ENCODE measurements at regions not wholly inside any gene's neighbourhood (a gene's known extent, or its start where the extent isn't known, plus 50 kb on each side); places are given as distances from the start of the nearest gene placed in this dataset.
"Not testable (repeated sequence)": the region's sequence is repeated elsewhere in the genome, so short reads cannot be mapped to it uniquely, and the experiment has no call there.

DNA sequence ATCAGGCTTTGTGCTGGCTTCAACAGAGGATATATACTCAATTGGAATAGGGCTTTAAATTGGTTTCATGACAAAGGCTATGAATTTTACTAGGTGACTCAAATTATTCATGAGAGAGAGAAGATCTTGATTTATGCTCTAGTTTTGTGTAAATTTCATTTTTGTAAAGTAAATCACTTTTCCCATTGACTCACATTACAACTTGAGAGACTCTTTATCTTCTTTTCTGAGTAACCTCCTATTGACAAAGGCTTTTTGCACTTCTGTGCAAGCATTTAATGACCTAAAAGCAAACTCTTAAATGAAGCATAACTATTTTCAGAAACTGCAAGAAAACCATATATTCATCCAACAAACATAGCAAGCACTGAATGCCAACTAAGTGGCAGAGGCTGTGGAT lies 98.5 kb upstream of the RHOBTB1 start:
- ATAC-seq = no peak
- peaks cover 0 to 4% of the 10 kb centered on the region in 2 donors for H3K9me3 ChIP-seq
- intact Hi-C loops (cut with DNase I) = no loop called here
- no peaks in the 10 kb centered on the region for H3K27me3 ChIP-seq
- no peaks in the 10 kb centered on the region for H3K4me1 ChIP-seq
- no peak overlapping the region for H3K4me3 ChIP-seq
- H3K36me3 ChIP-seq = no peaks in the 10 kb centered on the region
- TF ChIP-seq, protein P1, sequence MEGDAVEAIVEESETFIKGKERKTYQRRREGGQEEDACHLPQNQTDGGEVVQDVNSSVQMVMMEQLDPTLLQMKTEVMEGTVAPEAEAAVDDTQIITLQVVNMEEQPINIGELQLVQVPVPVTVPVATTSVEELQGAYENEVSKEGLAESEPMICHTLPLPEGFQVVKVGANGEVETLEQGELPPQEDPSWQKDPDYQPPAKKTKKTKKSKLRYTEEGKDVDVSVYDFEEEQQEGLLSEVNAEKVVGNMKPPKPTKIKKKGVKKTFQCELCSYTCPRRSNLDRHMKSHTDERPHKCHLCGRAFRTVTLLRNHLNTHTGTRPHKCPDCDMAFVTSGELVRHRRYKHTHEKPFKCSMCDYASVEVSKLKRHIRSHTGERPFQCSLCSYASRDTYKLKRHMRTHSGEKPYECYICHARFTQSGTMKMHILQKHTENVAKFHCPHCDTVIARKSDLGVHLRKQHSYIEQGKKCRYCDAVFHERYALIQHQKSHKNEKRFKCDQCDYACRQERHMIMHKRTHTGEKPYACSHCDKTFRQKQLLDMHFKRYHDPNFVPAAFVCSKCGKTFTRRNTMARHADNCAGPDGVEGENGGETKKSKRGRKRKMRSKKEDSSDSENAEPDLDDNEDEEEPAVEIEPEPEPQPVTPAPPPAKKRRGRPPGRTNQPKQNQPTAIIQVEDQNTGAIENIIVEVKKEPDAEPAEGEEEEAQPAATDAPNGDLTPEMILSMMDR (IDR thresholded peaks at IDR 0.05) = no peak
- no peak overlapping the region for H3K27ac ChIP-seq
- DNase-seq = no peak

GRCh38 chr10:61040399-61041016 lies 96.5 kb upstream of the RHOBTB1 start:
- TF ChIP-seq, protein P1 (IDR thresholded peaks at IDR 0.05) = no peak
- H3K4me1 ChIP-seq = no peaks in the 10 kb centered on the region
- no peak overlapping the region for H3K4me3 ChIP-seq
- ATAC-seq = no peak
- H3K9me3 ChIP-seq = peaks cover 0 to 4% of the 10 kb centered on the region in 2 donors
- DNase-seq = peak in 1 of 4 donors; percentile 72
- intact Hi-C loops (cut with DNase I) = no loop called here
- no peaks in the 10 kb centered on the region for H3K27me3 ChIP-seq
- no peak overlapping the region for H3K27ac ChIP-seq
- no peaks in the 10 kb centered on the region for H3K36me3 ChIP-seq

- no peak overlapping the region for H3K27ac ChIP-seq
- H3K9me3 ChIP-seq = peaks cover 0 to 4% of the 10 kb centered on the region in 2 donors
- TF ChIP-seq, protein P1 (IDR thresholded peaks at IDR 0.05) = no peak
- intact Hi-C loops (cut with DNase I) = no loop called here
- H3K4me3 ChIP-seq = no peak overlapping the region
- no peaks in the 10 kb centered on the region for H3K4me1 ChIP-seq
- DNase-seq (no peak), ATAC-seq (no peak)
- H3K27me3 ChIP-seq = no peaks in the 10 kb centered on the region
- no peaks in the 10 kb centered on the region for H3K36me3 ChIP-seq
These were observed 95.9 kb upstream of the RHOBTB1 start for GRCh38 chr10:61039868-61040267.

DNA sequence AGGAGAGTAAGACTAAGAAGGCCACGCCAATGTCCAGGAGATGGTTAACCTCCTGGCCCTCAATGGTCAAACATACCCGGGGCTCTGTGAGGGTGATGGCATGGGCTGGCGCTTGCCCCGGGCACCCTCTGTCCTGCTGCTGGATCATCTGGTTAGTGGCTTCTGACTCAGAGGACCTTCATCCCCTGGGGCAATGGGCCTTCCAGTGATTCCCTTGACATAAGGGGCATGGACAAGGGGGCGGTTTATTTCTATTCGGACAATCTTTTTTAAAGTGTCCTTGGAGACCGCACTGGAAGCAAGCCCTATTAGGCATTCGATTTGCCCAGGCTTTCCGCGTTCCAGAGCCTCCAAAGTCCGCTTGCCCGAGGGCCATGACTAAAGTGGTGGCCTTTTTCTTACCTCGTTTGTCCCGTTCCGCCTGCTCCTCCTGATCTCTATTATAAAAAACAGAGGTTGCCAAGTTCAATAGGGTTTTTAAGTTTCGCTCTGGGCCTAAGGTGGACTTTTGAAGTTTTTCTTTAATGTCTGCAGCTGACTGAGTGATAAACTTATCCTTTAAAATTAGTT lies 93.4 kb upstream of the RHOBTB1 start:
- H3K4me1 ChIP-seq; H3K27ac ChIP-seq; H3K27me3 ChIP-seq; DNase-seq; H3K36me3 ChIP-seq; H3K9me3 ChIP-seq; intact Hi-C loops (cut with DNase I); H3K4me3 ChIP-seq; ATAC-seq: not testable (repeated sequence)

DNA sequence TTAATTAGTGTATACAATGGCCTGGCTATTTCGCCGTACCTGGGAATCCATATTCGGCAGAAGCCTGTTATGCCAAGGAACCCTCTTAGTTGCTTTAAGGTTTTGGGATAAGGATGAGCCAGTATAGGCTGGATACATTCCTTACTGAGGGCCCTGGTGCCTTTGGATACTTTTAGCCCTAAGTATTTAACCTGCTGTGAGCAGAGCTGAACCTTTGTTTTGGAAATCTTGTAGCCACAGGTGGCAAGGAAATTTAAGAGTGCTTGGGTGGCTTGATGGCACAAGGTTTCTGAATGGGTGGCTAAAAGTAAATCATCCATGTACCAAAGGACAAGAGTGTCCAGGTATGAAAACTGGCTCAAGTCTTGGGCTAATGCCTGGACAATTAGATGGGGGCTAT lies 92.2 kb upstream of the RHOBTB1 start:
- DNase-seq; H3K9me3 ChIP-seq; H3K4me3 ChIP-seq; H3K36me3 ChIP-seq; H3K27me3 ChIP-seq; H3K4me1 ChIP-seq; intact Hi-C loops (cut with DNase I); ATAC-seq; H3K27ac ChIP-seq: not testable (repeated sequence)

DNA sequence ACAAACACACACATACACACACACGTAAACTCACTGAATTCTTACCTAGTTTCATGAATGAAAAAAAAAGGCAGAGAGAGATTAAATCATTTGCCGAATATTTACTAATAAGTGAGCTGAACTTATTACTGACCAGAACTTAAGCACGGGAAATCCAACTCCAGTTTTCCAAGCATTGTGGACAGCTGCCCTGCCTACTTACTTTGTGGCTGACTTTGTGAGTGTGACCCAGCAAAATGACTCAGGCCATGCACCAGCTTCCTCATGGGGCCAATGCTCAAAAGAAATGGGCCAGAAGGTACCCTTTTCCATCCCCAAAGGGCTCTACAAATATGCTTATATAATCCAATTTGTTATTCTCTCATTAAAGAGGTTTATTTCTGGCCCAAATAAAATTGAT lies 87.4 kb upstream of the RHOBTB1 start:
- intact Hi-C loops (cut with DNase I) = no loop called here
- no peaks in the 10 kb centered on the region for H3K27me3 ChIP-seq
- ATAC-seq = no peak
- DNase-seq = no peak
- no peaks in the 10 kb centered on the region for H3K36me3 ChIP-seq
- H3K27ac ChIP-seq = no peak overlapping the region
- no peaks in the 10 kb centered on the region for H3K9me3 ChIP-seq
- H3K4me3 ChIP-seq = no peak overlapping the region
- H3K4me1 ChIP-seq = no peaks in the 10 kb centered on the region
- TF ChIP-seq, protein P1 (IDR thresholded peaks at IDR 0.05) = no peak

Data from left lung (tissue), 4 donors.